ENCODE measurements at regions not wholly inside any gene's neighbourhood (a gene's known extent, or its start where the extent isn't known, plus 50 kb on each side); places are given as distances from the start of the nearest gene placed in this dataset.

DNA sequence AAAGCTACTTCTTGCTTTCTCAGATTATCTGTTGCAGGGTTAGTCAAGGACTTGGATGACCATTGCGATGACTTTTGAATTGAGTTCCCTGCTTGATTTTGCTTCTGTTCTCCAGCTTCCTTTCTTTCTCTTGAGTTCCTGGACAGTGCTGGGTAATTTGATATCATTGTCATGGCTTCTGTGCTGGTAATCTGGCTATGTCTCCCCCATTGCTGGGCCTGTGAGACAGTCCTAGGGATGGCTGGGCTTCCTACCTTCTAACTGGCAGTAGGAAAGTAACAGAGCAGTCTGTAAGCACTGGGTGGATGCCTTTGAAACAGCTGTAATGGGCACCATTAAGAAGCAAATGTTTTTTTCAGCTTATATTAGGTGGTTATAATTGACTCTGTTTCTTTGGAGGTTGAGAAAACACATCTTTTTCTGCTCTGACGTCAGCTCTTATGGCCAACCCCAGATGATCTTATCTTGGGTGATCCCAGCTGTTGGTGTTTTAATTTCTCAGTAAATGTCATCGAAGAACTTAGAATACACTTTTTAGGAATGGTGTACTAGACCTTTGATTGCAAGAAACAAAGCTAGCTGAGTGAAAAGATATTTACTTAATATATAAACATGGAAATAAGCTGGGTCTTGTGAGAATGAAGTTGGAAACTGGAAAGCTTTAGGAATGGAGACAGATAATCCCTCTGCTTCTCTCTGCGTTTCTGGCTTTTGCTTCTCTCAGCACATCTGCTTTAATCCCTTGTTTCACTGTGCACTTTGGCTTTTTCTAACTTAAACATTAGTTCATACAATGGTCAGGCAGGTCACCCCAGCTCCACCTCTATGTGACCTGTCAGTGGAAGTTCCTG is 195.0 kb upstream of the MAN1A1 start:
- TF ChIP-seq, protein P1, sequence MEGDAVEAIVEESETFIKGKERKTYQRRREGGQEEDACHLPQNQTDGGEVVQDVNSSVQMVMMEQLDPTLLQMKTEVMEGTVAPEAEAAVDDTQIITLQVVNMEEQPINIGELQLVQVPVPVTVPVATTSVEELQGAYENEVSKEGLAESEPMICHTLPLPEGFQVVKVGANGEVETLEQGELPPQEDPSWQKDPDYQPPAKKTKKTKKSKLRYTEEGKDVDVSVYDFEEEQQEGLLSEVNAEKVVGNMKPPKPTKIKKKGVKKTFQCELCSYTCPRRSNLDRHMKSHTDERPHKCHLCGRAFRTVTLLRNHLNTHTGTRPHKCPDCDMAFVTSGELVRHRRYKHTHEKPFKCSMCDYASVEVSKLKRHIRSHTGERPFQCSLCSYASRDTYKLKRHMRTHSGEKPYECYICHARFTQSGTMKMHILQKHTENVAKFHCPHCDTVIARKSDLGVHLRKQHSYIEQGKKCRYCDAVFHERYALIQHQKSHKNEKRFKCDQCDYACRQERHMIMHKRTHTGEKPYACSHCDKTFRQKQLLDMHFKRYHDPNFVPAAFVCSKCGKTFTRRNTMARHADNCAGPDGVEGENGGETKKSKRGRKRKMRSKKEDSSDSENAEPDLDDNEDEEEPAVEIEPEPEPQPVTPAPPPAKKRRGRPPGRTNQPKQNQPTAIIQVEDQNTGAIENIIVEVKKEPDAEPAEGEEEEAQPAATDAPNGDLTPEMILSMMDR (IDR thresholded peaks at IDR 0.05), result no peak
- TF ChIP-seq POLR2A (IDR thresholded peaks at IDR 0.05), result no peak

Data from body of pancreas (tissue), 4 donors.